ENCODE measurements at regions not wholly inside any gene's neighbourhood (a gene's known extent, or its start where the extent isn't known, plus 50 kb on each side); places are given as distances from the start of the nearest gene placed in this dataset.
"Not testable (repeated sequence)": the region's sequence is repeated elsewhere in the genome, so short reads cannot be mapped to it uniquely, and the experiment has no call there.

- TF ChIP-seq, protein P1, sequence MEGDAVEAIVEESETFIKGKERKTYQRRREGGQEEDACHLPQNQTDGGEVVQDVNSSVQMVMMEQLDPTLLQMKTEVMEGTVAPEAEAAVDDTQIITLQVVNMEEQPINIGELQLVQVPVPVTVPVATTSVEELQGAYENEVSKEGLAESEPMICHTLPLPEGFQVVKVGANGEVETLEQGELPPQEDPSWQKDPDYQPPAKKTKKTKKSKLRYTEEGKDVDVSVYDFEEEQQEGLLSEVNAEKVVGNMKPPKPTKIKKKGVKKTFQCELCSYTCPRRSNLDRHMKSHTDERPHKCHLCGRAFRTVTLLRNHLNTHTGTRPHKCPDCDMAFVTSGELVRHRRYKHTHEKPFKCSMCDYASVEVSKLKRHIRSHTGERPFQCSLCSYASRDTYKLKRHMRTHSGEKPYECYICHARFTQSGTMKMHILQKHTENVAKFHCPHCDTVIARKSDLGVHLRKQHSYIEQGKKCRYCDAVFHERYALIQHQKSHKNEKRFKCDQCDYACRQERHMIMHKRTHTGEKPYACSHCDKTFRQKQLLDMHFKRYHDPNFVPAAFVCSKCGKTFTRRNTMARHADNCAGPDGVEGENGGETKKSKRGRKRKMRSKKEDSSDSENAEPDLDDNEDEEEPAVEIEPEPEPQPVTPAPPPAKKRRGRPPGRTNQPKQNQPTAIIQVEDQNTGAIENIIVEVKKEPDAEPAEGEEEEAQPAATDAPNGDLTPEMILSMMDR (IDR thresholded peaks at IDR 0.05), result not testable (repeated sequence)
- TF ChIP-seq POLR2A (IDR thresholded peaks at IDR 0.05; ENCODE audit: low read depth); POLR2AphosphoS5 (IDR thresholded peaks at IDR 0.05); EP300 (IDR thresholded peaks at IDR 0.05): not testable (repeated sequence)
Measured at GRCh38 chr2:183975676-183976075, 622.7 kb upstream of the ZNF804A start.

All from esophagus muscularis mucosa (tissue), 4 donors.